Activated B cell treated with CpG ODN at 0.5 μM for 24 hours (primary cell): ENCODE measurements at regions not wholly inside any gene's neighbourhood (a gene's known extent, or its start where the extent isn't known, plus 50 kb on each side); places are given as distances from the start of the nearest gene placed in this dataset.

Experiments used
- ATAC-seq: fragments of 200-7000 bp; cut with Tn5 transposase; one replicate; pipeline ENCODE4 v1.10.0; 2021; ENCODE audit warnings: low read depth, mild to moderate bottlenecking, moderate library complexity
- CTCF ChIA-PET: fragments of 350-600 bp; sonication (Branson Sonifier 250); formaldehyde crosslinking; loops from one replicate; lab custom pipeline; 2021; ENCODE audit warnings: antibody characterized with exemption; lab: Charles Lee
- POLR2A ChIA-PET: fragments of 350-600 bp; sonication (Branson Sonifier 250); formaldehyde crosslinking; loops from one replicate; lab custom pipeline; 2021; ENCODE audit warnings: antibody characterized with exemption; lab: Charles Lee
- DNase-seq: peaks from one replicate; pipeline ENCODE4 v3.0.0; 2022
- H3K27ac Mint-ChIP-seq: one replicate; pipeline ENCODE4 v1.8.0; 2020; ENCODE audit warnings: mixed read lengths
- H3K27me3 Mint-ChIP-seq: one replicate; pipeline ENCODE4 v1.8.0; 2021; ENCODE audit warnings: mixed read lengths
- H3K36me3 Mint-ChIP-seq: one replicate; pipeline ENCODE4 v1.8.0; 2021; ENCODE audit warnings: low read depth, mixed read lengths
- H3K4me1 Mint-ChIP-seq: one replicate; pipeline ENCODE4 v1.8.0; 2021; ENCODE audit warnings: mixed read lengths
- H3K4me3 Mint-ChIP-seq: one replicate; pipeline ENCODE4 v1.8.0; 2020; ENCODE audit warnings: mild to moderate bottlenecking, mixed read lengths
- H3K9me3 Mint-ChIP-seq: one replicate; pipeline ENCODE4 v1.8.0; 2020; ENCODE audit warnings: mixed read lengths
- CTCF ChIP-seq: fragments of 200-600 bp; IDR thresholded peaks from one replicate; pipeline ENCODE4 v1.8.0; 2022; ENCODE audit warnings: antibody characterized with exemption, mild to moderate bottlenecking
- intact Hi-C: fragments of 100-400 bp; cut with micrococcal nuclease; formaldehyde crosslinking; loops from one replicate; pipeline ENCODE4 v1.15.1; 2024

GRCh38 chr4:42724451-42724850 is 67.5 kb upstream of the ATP8A1 start:
- ChIA-PET CTCF (no interaction called here), POLR2A (no interaction called here)
- DNase-seq (no peak), ATAC-seq (no peak)
- no peak for TF ChIP-seq CTCF
- no peaks in the 10 kb centered on the region for H3K36me3 Mint-ChIP-seq
- H3K4me1 Mint-ChIP-seq = no peaks in the 10 kb centered on the region
- H3K27ac Mint-ChIP-seq = no peak overlapping the region
- intact Hi-C loops = no loop called here
- no peaks in the 10 kb centered on the region for H3K27me3 Mint-ChIP-seq
- no peak overlapping the region for H3K4me3 Mint-ChIP-seq
- peaks cover 10% of the 10 kb centered on the region for H3K9me3 Mint-ChIP-seq

- ChIA-PET POLR2A (no interaction called here), CTCF (no interaction called here)
- H3K4me1 Mint-ChIP-seq = no peaks in the 10 kb centered on the region
- intact Hi-C loops = no loop called here
- H3K4me3 Mint-ChIP-seq = no peak overlapping the region
- TF ChIP-seq CTCF = no peak
- ATAC-seq (no peak), DNase-seq (no peak)
- H3K36me3 Mint-ChIP-seq = no peaks in the 10 kb centered on the region
- peaks cover 3% of the 10 kb centered on the region for H3K9me3 Mint-ChIP-seq
- H3K27ac Mint-ChIP-seq = no peak overlapping the region
- no peaks in the 10 kb centered on the region for H3K27me3 Mint-ChIP-seq
These were observed 63.6 kb upstream of the ATP8A1 start for GRCh38 chr4:42720533-42720932.

- no peak overlapping the region for H3K27ac Mint-ChIP-seq
These were observed 62.4 kb upstream of the ATP8A1 start for GRCh38 chr4:42719257-42719656.

GRCh38 chr4:42718336-42718735 is 61.4 kb upstream of the ATP8A1 start:
- POLR2A ChIA-PET = no interaction called here
- H3K36me3 Mint-ChIP-seq = no peaks in the 10 kb centered on the region
- H3K27ac Mint-ChIP-seq = no peak overlapping the region
- no peak for DNase-seq
- no peaks in the 10 kb centered on the region for H3K27me3 Mint-ChIP-seq
- no peak overlapping the region for H3K4me3 Mint-ChIP-seq
- TF ChIP-seq CTCF = no peak
- intact Hi-C loops = no loop called here
- CTCF ChIA-PET = no interaction called here
- H3K9me3 Mint-ChIP-seq = peaks cover 3% of the 10 kb centered on the region
- ATAC-seq = no peak
- no peaks in the 10 kb centered on the region for H3K4me1 Mint-ChIP-seq

More at GRCh38 chr4:42719257-42719656, 62.4 kb upstream of the ATP8A1 start:
- no peak for ATAC-seq
- intact Hi-C loops = no loop called here
- Mint-ChIP-seq H3K9me3 (peaks cover 3% of the 10 kb centered on the region), H3K4me3 (no peak overlapping the region), H3K4me1 (no peaks in the 10 kb centered on the region), H3K27me3 (no peaks in the 10 kb centered on the region), H3K36me3 (no peaks in the 10 kb centered on the region)
- no peak for TF ChIP-seq CTCF
- ChIA-PET CTCF (no interaction called here), POLR2A (no interaction called here)
- DNase-seq = no peak

- Mint-ChIP-seq H3K4me3 (no peak overlapping the region), H3K4me1 (no peaks in the 10 kb centered on the region), H3K9me3 (peaks cover 3% of the 10 kb centered on the region), H3K27ac (no peak overlapping the region), H3K36me3 (no peaks in the 10 kb centered on the region), H3K27me3 (no peaks in the 10 kb centered on the region)
- ATAC-seq (no peak), DNase-seq (no peak)
- ChIA-PET POLR2A (no interaction called here), CTCF (no interaction called here)
- no peak for TF ChIP-seq CTCF
- intact Hi-C loops = no loop called here
These were observed 60.1 kb upstream of the ATP8A1 start for GRCh38 chr4:42716996-42717395.
